ENCODE measurements at regions not wholly inside any gene's neighbourhood (a gene's known extent, or its start where the extent isn't known, plus 50 kb on each side); places are given as distances from the start of the nearest gene placed in this dataset.

GRCh38 chr13:103190841-103191240 is 124.6 kb upstream of the SLC10A2 start:
- FAIRE-seq (no peak), DNase-seq (ENCODE audit: low spot score in 2 of 2) (no peak)

GRCh38 chr13:103188713-103189326 is 122.6 kb upstream of the SLC10A2 start:
- DNase-seq (ENCODE audit: low spot score in 2 of 2) (peak; percentile 4 to 12), FAIRE-seq (peak; percentile 93)

- no peak for FAIRE-seq
- no peak for DNase-seq (ENCODE audit: low spot score in 2 of 2)
Measured at GRCh38 chr13:103187721-103188156, 121.5 kb upstream of the SLC10A2 start.

DNA sequence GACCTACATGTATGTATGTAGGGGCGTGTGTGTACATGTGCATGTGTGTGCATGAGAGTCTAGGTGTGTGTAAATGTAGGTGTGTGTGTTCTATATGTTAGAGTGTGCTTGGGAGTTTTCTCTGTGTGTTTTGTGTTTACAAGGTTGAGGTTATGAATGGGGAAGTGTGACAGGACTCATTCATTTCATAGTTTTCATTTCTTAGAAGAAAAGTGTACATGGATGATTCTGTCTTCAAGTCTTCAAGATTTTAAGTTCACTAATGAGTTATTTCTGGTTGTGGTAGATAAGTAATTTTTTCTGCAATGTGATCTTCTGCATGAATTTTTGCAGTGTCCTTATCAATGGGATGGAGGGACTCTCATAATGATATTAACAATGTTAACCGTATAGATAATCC is 118.2 kb upstream of the SLC10A2 start:
- DNase-seq (ENCODE audit: low spot score in 2 of 2) = no peak
- FAIRE-seq = no peak

GRCh38 chr13:103178986-103179943 is 113.0 kb upstream of the SLC10A2 start:
- DNase-seq (ENCODE audit: low spot score in 2 of 2) (no peak), FAIRE-seq (no peak)

GRCh38 chr13:103174966-103175365 is 108.7 kb upstream of the SLC10A2 start:
- DNase-seq (ENCODE audit: low spot score in 2 of 2) (no peak), FAIRE-seq (no peak)

DNA sequence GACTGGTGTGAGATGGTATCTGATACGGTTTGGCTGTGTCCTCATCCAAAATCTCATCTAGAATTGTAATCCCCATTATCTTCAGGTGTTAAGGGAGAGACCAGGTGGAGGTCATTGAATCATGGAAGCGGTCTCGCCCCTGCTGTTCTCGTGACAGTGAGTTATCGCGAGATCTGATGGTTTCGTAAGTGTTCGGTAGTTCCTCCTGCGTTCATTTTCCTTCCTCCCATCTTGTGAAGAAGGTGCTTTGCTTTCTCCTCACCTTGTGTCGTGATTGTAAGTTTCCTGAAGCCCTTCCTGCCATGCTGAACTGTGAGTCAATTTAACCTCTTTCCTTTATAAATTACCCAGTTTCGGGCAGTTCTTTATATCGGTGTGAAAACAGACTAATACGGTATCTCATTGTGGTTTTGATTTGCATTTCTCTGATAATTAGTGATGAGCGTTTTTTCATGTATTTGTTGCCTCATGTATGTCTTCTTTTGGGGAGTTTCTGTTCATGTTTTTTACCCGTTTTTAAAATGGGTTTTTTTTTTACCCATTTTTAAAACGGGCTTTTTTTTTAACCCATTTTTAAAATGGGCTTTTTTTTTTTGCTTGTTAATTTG is 102.8 kb upstream of the SLC10A2 start:
- no peak for DNase-seq (ENCODE audit: low spot score in 2 of 2)
- FAIRE-seq = no peak

DNA sequence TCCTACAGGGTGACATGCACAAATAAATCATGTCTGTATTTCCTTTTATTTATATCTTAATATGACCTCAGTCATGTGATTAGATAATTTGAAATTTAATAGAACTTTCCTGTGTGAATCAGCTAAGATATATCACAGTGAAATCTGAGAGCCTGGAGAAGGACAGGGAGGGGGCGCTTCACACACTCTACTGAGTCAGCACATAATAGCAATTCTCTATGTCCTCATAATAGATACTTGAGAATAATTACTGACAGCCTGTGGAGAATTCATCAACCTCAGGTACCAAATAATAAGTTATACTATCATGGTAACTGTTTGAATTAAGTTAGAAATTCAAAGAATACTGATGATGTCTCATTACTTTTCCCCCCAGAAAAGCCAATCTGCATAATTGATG is 98.0 kb upstream of the SLC10A2 start:
- FAIRE-seq = no peak
- no peak for DNase-seq (ENCODE audit: low spot score in 2 of 2)

DNA sequence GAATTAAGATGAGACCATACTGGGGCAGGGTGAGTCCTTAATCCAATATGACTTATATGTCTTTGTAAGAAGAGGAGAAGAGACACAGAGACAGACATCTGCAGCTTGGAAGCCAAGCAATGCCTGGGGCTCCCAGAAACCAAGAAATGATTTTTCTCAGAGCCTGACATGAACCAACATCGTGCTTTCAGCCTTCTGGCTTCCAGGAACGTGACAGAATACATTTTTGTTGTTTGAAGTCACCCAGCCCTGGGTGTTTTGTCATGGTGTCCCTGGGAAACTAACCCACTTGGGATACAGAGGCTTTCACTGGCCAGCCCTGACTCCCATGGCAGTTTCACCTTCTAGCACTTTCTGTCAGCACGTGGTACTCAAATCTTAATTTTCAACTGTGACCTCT is 95.3 kb upstream of the SLC10A2 start:
- DNase-seq (ENCODE audit: low spot score in 2 of 2) (no peak), FAIRE-seq (no peak)

DNA sequence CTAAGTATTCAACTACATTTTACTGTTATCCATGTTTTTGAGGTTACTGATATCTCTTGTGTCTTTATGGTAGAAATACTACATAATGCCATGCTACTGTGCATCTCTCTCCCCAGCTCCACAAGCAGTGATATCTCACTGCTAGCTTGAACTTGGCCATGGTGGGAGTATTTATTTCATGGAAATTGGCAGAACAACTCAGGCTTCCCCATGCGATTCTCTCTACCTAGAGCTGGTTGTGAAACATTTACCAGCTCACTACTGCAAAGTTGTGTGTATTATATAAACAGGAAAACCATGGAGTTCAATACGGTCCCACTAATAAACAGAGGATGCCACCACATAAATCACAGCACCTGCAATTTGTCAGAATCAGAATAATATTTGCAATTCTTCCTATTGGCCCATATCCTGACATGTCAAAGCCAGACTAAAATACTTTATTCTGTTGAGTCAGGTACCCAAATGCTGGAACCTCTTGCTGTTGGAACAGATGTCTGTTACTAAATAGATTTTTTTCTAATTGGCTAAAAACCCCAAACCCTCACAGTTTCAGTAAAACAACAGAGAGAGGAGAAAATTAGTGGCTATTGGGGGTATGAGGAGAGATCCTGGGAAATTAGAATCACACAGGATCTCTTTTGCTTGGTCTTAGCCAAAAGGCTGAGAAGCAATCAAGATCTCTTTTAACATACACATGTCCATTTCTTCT is 91.4 kb upstream of the SLC10A2 start:
- FAIRE-seq = no peak
- no peak for DNase-seq (ENCODE audit: low spot score in 2 of 2)

DNA sequence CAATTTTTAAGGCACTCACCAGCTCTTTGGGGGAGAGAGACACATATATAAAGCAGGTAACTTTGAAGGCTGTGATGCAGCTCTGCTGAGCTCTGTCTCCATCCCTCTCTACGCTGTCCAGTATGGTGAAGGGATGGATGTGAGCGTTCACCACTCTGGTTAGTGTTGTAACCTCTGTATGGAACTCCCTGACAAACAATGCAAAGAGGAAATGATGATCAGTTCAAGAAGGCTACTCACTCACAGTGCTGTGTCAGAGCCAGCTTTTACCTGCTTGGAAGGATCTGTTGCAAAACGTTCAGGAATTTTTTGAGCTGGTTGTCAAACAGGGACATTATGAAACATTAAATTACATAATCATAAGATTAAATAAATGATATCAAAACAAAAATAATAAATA is 90.8 kb upstream of the SLC10A2 start:
- DNase-seq (ENCODE audit: low spot score in 2 of 2) (no peak), FAIRE-seq (no peak)

DNA sequence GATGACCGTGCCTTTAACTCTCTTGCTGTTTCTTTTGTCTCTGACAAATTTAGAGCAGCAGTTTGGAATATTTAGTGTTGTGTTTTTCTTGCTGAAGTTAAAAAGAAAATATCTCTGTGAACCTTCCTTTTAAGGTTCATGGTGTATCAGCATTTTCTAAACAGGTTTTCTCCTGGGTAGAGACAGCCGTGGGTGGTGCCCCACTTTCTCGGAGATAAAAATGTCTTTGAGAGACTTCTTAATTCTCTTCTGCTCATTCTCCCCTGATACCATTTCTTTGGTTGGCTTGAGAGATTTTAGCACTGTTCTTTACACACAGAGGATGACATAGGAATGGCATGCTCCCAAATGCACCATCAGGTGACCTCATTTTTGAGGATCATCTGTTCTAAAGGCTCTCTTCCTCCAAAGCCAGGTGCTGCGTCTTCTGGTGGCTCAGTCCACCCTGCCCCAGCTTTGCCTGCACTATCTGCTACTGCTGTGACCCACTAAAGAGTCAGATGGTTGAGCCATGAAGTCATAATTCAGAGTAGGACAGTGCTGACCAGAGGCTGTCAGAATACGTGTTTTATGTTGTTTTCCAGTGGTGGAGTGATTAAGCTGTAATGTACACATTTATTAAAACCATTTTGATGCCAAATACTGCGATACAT is 90.3 kb upstream of the SLC10A2 start:
- DNase-seq (ENCODE audit: low spot score in 2 of 2) = no peak
- no peak for FAIRE-seq

DNA sequence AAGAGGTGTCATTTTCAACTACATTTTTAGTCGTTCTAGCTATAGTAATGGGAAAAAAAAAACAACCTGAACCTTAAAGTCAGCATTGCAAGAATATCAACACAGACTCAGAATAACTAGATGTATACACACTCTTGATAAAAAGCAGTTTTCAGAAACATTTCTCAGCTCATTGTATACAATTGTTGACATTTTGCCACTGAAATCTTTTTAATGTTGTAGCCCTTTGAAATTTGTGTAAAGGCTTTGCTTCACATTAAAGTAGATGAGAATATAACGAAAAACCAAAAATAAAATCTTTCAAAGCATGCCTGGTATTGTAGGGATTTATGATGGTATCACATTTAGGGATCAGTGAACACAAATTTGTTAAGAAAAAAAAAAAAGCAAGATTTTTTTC is 87.2 kb upstream of the SLC10A2 start:
- FAIRE-seq = no peak
- no peak for DNase-seq (ENCODE audit: low spot score in 2 of 2)

GRCh38 chr13:103147961-103148360 is 81.7 kb upstream of the SLC10A2 start:
- DNase-seq (ENCODE audit: low spot score in 2 of 2) = no peak
- no peak for FAIRE-seq

- DNase-seq (ENCODE audit: low spot score in 2 of 2) (no peak), FAIRE-seq (no peak)
Measured at GRCh38 chr13:103145442-103145841, 79.2 kb upstream of the SLC10A2 start.

DNA sequence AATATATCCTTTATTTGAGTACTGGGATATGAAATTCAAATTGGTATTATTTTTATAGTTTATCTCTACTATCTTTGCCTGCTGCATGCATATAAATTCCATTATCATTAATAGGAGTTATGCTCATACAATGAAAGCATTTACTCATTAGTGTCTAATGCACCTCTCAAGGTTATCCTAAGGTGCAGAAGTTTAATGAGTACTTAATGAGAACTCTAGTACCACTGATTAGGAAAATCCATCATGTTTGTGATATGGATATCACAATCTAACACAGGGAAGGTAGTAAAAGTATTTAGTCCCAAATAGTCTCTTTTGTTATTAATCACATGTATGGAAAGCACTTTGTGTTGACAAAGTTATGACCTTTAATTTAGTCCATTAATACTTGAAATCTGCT is 77.2 kb upstream of the SLC10A2 start:
- FAIRE-seq = no peak
- no peak for DNase-seq (ENCODE audit: low spot score in 2 of 2)

DNA sequence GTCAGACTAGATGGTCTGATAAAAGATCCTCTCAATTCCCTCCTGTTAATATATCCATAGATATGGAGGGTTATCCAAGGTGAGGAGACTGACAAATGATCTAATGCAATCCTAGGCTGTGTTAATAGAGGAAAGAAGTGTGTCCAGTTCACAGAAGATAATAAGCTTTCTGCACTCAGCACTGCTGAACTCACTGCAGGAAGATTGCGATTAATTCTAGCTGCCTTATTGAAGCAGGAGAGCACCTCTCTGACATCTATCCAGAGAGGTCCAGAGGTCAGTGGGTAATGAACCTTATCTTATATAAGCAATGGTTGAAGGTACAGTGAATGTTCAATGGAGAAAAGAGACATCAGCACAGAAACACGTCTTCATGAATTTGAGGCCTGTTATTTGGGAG is 75.9 kb upstream of the SLC10A2 start:
- no peak for DNase-seq (ENCODE audit: low spot score in 2 of 2)
- FAIRE-seq = no peak

DNA sequence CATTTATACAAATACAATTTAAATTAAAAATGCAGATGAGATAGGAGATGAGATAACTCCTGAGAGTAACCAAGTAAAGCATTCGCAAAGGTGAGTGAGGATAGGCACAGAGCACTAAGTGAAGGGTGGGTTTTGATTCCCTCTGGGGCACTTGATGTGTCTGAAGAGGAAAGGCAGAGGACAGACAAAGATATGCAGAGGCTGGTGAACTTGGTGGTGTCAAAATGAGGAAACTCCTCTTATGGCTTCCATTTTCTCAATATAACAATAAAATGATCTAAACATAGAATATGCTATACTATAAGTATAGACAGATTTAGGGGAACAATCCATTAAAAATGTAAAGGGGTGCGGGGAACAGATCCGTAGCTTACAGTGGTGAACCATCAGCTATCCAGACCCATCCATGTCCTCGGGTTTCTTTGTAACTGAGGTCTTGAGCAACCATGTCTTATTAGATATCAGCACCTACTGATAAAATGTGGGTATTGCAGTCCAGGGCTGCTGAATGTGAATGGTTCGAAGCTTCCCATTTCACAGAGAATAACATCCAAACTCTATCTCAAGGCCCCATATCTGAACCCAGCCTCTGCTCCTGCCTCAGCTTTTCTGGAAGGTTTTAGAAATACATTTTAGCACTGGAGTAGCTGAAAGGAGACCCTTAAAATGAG is 73.9 kb upstream of the SLC10A2 start:
- FAIRE-seq (no peak), DNase-seq (ENCODE audit: low spot score in 2 of 2) (peak in 1 of 2 donors; percentile 17)

GRCh38 chr13:103134271-103134670 is 68.1 kb upstream of the SLC10A2 start:
- FAIRE-seq (no peak), DNase-seq (ENCODE audit: low spot score in 2 of 2) (no peak)

DNA sequence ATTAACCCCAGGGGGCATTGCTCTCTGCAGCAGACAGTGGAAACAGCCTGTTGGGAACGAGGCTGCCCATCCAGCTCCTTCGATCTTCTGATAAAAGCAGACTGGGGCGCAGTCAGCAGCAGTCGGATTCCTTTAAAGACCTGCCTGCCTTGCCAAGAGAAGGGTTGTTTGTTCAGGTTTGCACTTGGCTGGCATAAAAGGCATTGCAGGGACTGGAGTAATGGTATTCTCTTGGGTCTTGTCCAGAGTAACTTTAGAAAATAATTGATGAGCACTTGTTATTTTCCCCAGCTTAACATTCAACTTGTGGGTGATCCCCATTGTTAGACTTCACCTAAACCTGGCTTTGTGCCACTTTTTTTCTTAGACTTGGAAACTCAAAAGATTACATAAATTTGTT is 67.3 kb upstream of the SLC10A2 start:
- no peak for DNase-seq (ENCODE audit: low spot score in 2 of 2)
- no peak for FAIRE-seq

Measured in frontal cortex (tissue), 3 donors.